Posterior vena cava (tissue), 2 donors: ENCODE measurements at regions not wholly inside any gene's neighbourhood (a gene's known extent, or its start where the extent isn't known, plus 50 kb on each side); places are given as distances from the start of the nearest gene placed in this dataset.

Experiments used
- DNase-seq: peaks from one replicate; pipeline ENCODE4 v3.0.0-alpha.2; 2020; ENCODE audit warnings: low spot score
- intact Hi-C, 2 donors: fragments of 100-400 bp; cut with DNase I; formaldehyde crosslinking; loops; one replicate each; pipeline versions ENCODE4 v1.14.1 to v1.14.2; 2022 to 2023
- donor health status: DM: yes; HTN: yes; CAD: no.
- donor health status: DM: yes; HTN: yes; CAD: no.

- intact Hi-C loops, result no loop called here
- no peak for DNase-seq
Measured at GRCh38 chr12:91424506-91424905, 241.9 kb upstream of the DCN start.

GRCh38 chr12:91423693-91424050 is 241.1 kb upstream of the DCN start:
- intact Hi-C loops, result no loop called here

GRCh38 chr12:91422811-91423692 is 240.4 kb upstream of the DCN start:
- intact Hi-C loops, result no loop called here
- DNase-seq, result no peak

More at GRCh38 chr12:91423693-91424050, 241.1 kb upstream of the DCN start:
- DNase-seq, result no peak

GRCh38 chr12:91422127-91422526 is 239.5 kb upstream of the DCN start:
- DNase-seq, result no peak
- intact Hi-C loops, result no loop called here

- no peak for DNase-seq
- intact Hi-C loops, result no loop called here
Measured at GRCh38 chr12:91419809-91420208, 237.2 kb upstream of the DCN start.

GRCh38 chr12:91418221-91419090 is 235.8 kb upstream of the DCN start:
- intact Hi-C loops, result no loop called here

GRCh38 chr12:91417650-91418049 is 235.0 kb upstream of the DCN start:
- no peak for DNase-seq
- intact Hi-C loops, result no loop called here

More at GRCh38 chr12:91418221-91419090, 235.8 kb upstream of the DCN start:
- DNase-seq, result no peak

GRCh38 chr12:91414636-91415035 is 232.0 kb upstream of the DCN start:
- DNase-seq, result no peak
- intact Hi-C loops, result no loop called here

GRCh38 chr12:91413581-91414546 is 231.2 kb upstream of the DCN start:
- no peak for DNase-seq
- intact Hi-C loops, result no loop called here

GRCh38 chr12:91406920-91407341 is 224.3 kb upstream of the DCN start:
- no peak for DNase-seq
- intact Hi-C loops, result no loop called here

- intact Hi-C loops, result no loop called here
- DNase-seq, result no peak
Measured at GRCh38 chr12:91404441-91404840, 221.8 kb upstream of the DCN start.

GRCh38 chr12:91401190-91401589 is 218.6 kb upstream of the DCN start:
- no peak for DNase-seq
- intact Hi-C loops, result no loop called here

- DNase-seq, result no peak
- intact Hi-C loops, result no loop called here
Measured at GRCh38 chr12:91400271-91400670, 217.7 kb upstream of the DCN start.

- DNase-seq, result no peak
- intact Hi-C loops, result no loop called here
Measured at GRCh38 chr12:91397866-91398532, 215.4 kb upstream of the DCN start.

GRCh38 chr12:91396293-91396692 is 213.7 kb upstream of the DCN start:
- DNase-seq, result no peak
- intact Hi-C loops, result no loop called here

- intact Hi-C loops, result no loop called here
- no peak for DNase-seq
Measured at GRCh38 chr12:91395628-91396135, 213.1 kb upstream of the DCN start.

- DNase-seq, result no peak
Measured at GRCh38 chr12:91394903-91395302, 212.3 kb upstream of the DCN start.

GRCh38 chr12:91388573-91388972 is 206.0 kb upstream of the DCN start:
- DNase-seq, result no peak
- intact Hi-C loops, result loop anchor here in 1 of 2 donors (10.0 kb wide), 1 partner anchor 756 kb away; the partner anchor contains the start of gene BTG1

More at GRCh38 chr12:91394903-91395302, 212.3 kb upstream of the DCN start:
- intact Hi-C loops, result no loop called here
